IPS-NIHi7 (cell line): ENCODE measurements at regions not wholly inside any gene's neighbourhood (a gene's known extent, or its start where the extent isn't known, plus 50 kb on each side); places are given as distances from the start of the nearest gene placed in this dataset.

ENCODE experiments used
- DNase-seq: peaks from one replicate; pipeline ENCODE4 v3.0.0; 2012; ENCODE audit warnings: mixed read lengths; ENCODE audit errors: extremely low spot score

- DNase-seq: no peak
Measured at GRCh38 chr20:43863821-43864544, 50.7 kb upstream of the TOX2 start.

GRCh38 chr20:43863330-43863729 lies 51.3 kb upstream of the TOX2 start:
- DNase-seq: no peak

- DNase-seq: no peak
Measured at GRCh38 chr20:43862438-43862837, 52.2 kb upstream of the TOX2 start.

- no peak for DNase-seq
Measured at GRCh38 chr20:43859994-43860393, 54.7 kb upstream of the TOX2 start.

GRCh38 chr20:43857932-43858331 lies 56.7 kb upstream of the TOX2 start:
- DNase-seq: no peak

- DNase-seq: no peak
Measured at GRCh38 chr20:43857127-43857526, 57.5 kb upstream of the TOX2 start.

- DNase-seq: no peak
Measured at GRCh38 chr20:43855803-43856202, 58.8 kb upstream of the TOX2 start.

GRCh38 chr20:43853918-43854317 lies 60.7 kb upstream of the TOX2 start:
- no peak for DNase-seq

- DNase-seq: no peak
Measured at GRCh38 chr20:43853174-43853803, 61.4 kb upstream of the TOX2 start.

- no peak for DNase-seq
Measured at GRCh38 chr20:43849496-43850186, 65.0 kb upstream of the TOX2 start.

GRCh38 chr20:43846516-43846905 lies 68.1 kb upstream of the TOX2 start:
- no peak for DNase-seq

- no peak for DNase-seq
Measured at GRCh38 chr20:43844778-43845614, 69.7 kb upstream of the TOX2 start.

GRCh38 chr20:43843965-43844660 lies 70.5 kb upstream of the TOX2 start:
- DNase-seq: no peak

- no peak for DNase-seq
Measured at GRCh38 chr20:43843096-43843964, 71.3 kb upstream of the TOX2 start.

- DNase-seq: no peak
Measured at GRCh38 chr20:43842126-43843020, 72.3 kb upstream of the TOX2 start.

- peak; percentile 85 for DNase-seq
Measured at GRCh38 chr20:43840382-43841070, 74.1 kb upstream of the TOX2 start.

- DNase-seq: no peak
Measured at GRCh38 chr20:43839793-43840199, 74.9 kb upstream of the TOX2 start.

- DNase-seq: no peak
Measured at GRCh38 chr20:43838703-43839060, 76.0 kb upstream of the TOX2 start.
